A673 (cell line): ENCODE measurements at regions not wholly inside any gene's neighbourhood (a gene's known extent, or its start where the extent isn't known, plus 50 kb on each side); places are given as distances from the start of the nearest gene placed in this dataset.
"Not testable (repeated sequence)": the region's sequence is repeated elsewhere in the genome, so short reads cannot be mapped to it uniquely, and the experiment has no call there.

Experiments used
- CTCF ChIP-seq: fragments of 300-800, 200-600 bp; sonication (generic); conservative IDR thresholded peaks from 2 replicates; pipeline ENCODE4 v1.5.1; 2017; ENCODE audit warnings: low read depth, mild to moderate bottlenecking, antibody characterized with exemption, low read length, moderate library complexity, mixed read lengths
- EZH2 ChIP-seq: fragments of 200-600 bp; sonication (generic); IDR thresholded peaks from 2 replicates; pipeline ENCODE4 v1.6.1; 2017; ENCODE audit warnings: borderline replicate concordance, low read depth, mild to moderate bottlenecking, mixed read lengths, antibody characterized with exemption, low read length; ENCODE audit not compliant: poor library complexity, severe bottlenecking

- not testable (repeated sequence) for TF ChIP-seq CTCF, EZH2
These were observed 66.0 kb upstream of the DEFB108B start for GRCh38 chr11:71767016-71767415.
